ENCODE measurements at regions not wholly inside any gene's neighbourhood (a gene's known extent, or its start where the extent isn't known, plus 50 kb on each side); places are given as distances from the start of the nearest gene placed in this dataset.

GRCh38 chr4:14887842-14888433 is 114.3 kb upstream of the CPEB2 start:
- no peak for TF ChIP-seq CTCF (IDR thresholded peaks at IDR 0.05; ENCODE audit: low read depth, low read length)
- DNase-seq (ENCODE audit: low read depth in 2 of 2): no peak

GRCh38 chr4:14888790-14889572 is 113.3 kb upstream of the CPEB2 start:
- TF ChIP-seq CTCF (IDR thresholded peaks at IDR 0.05; ENCODE audit: low read depth, low read length): no peak
- H3K4me3 ChIP-seq (replicated peaks in 1 of 2; ENCODE audit: low read depth in 2 of 2, low read length in 2 of 2): no peak overlapping the region
- DNase-seq (ENCODE audit: low read depth in 2 of 2): peak in 1 of 2 donors; percentile 9

More at GRCh38 chr4:14887842-14888433, 114.3 kb upstream of the CPEB2 start:
- no peak overlapping the region for H3K4me3 ChIP-seq (replicated peaks in 1 of 2; ENCODE audit: low read depth in 2 of 2, low read length in 2 of 2)

- H3K4me3 ChIP-seq (replicated peaks in 1 of 2; ENCODE audit: low read depth in 2 of 2, low read length in 2 of 2): no peak overlapping the region
Observed at GRCh38 chr4:14892563-14892962, 109.7 kb upstream of the CPEB2 start.

GRCh38 chr4:14893713-14894112 is 108.6 kb upstream of the CPEB2 start:
- H3K4me3 ChIP-seq (replicated peaks in 1 of 2; ENCODE audit: low read depth in 2 of 2, low read length in 2 of 2): no peak overlapping the region
- DNase-seq (ENCODE audit: low read depth in 2 of 2): no peak
- TF ChIP-seq CTCF (IDR thresholded peaks at IDR 0.05; ENCODE audit: low read depth, low read length): no peak

More at GRCh38 chr4:14892563-14892962, 109.7 kb upstream of the CPEB2 start:
- no peak for DNase-seq (ENCODE audit: low read depth in 2 of 2)
- no peak for TF ChIP-seq CTCF (IDR thresholded peaks at IDR 0.05; ENCODE audit: low read depth, low read length)

- DNase-seq (ENCODE audit: low read depth in 2 of 2): no peak
Observed at GRCh38 chr4:14894392-14895292, 107.6 kb upstream of the CPEB2 start.

More at GRCh38 chr4:14894392-14895292, 107.6 kb upstream of the CPEB2 start:
- no peak overlapping the region for H3K4me3 ChIP-seq (replicated peaks in 1 of 2; ENCODE audit: low read depth in 2 of 2, low read length in 2 of 2)
- no peak for TF ChIP-seq CTCF (IDR thresholded peaks at IDR 0.05; ENCODE audit: low read depth, low read length)

Data from cardiac fibroblast (primary cell).